CD4-positive, alpha-beta T cell treated with Interleukin-2 at 100 ng/mL for 4 hours (primary cell): ENCODE measurements at regions not wholly inside any gene's neighbourhood (a gene's known extent, or its start where the extent isn't known, plus 50 kb on each side); places are given as distances from the start of the nearest gene placed in this dataset.

Experiments used
- DNase-seq: peaks from one replicate; pipeline ENCODE4 v3.0.0-alpha.2; 2020; ENCODE audit warnings: low spot score

GRCh38 chr3:43894176-43895049 lies 203.7 kb downstream of the ABHD5 start:
- no peak for DNase-seq

DNA sequence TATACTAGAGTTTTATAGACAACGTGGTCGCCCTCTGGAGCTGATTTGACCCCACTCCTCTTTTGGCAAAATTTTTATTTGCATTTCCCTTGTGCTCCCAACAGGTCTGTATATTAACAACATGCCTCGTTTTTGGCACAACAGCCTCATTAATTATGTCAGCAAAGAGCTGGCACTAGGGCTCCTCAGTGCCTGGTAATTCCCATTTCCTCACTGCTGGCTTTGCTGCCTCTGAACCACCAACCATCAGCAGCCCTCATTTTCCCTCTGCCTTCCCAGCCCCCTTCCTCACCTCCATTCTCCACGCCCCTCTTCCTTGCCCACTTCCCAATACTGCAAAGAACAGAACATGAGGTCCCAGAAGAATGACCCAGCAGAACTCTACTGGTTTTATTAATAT lies 204.8 kb downstream of the ABHD5 start:
- DNase-seq, result no peak

- DNase-seq, result no peak
These were observed 211.7 kb downstream of the ABHD5 start for GRCh38 chr3:43902415-43902814.

GRCh38 chr3:43905157-43905556 lies 214.4 kb downstream of the ABHD5 start:
- no peak for DNase-seq

- DNase-seq, result no peak
These were observed 216.2 kb downstream of the ABHD5 start for GRCh38 chr3:43906849-43907507.

GRCh38 chr3:43907508-43907858 lies 216.7 kb downstream of the ABHD5 start:
- no peak for DNase-seq

- no peak for DNase-seq
These were observed 217.7 kb downstream of the ABHD5 start for GRCh38 chr3:43908456-43908855.

GRCh38 chr3:43909149-43909548 lies 218.4 kb downstream of the ABHD5 start:
- DNase-seq, result no peak

- no peak for DNase-seq
These were observed 220.0 kb downstream of the ABHD5 start for GRCh38 chr3:43910750-43911149.

DNA sequence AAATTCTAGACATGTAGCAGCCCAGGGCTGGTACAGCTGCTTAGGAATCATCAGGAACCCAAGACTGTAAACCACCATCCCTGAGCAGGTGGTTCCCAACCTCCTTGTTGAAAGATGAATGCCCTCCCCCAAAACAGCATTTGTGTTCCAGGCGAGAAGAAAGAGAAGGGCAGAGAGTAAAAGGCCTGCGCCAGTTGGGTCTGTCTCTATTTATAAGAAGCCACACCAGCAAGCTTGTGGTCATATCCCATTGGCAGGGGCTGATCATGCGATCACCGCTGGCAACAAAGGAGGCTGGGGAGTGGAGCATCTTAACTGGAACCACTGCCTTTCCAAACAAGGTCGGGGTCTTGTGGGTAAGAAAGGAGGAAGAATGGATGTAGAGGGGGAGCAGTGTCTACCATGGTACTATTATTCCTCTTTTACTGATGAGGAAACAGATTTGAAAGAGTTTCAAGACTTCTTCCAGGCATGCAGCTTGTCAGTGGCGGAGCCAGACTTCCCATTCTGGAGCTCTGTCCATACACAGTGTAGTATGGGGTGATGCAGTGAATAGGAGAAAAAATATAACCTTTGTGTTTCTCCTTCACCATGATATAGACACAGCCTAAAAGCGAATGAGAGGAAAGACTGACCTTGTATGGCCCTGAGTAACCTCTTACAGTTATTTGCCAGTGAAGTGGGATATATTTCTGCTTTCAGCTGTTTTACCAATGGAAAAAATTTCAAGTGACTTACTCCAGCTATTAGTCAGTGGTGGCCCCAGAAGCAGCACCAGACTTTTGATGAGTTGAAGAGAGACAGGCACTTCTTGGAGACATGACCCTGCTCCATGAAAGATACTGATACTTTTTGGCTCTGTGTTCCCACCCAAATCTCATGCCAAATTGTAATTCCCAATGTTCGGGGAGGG lies 222.6 kb downstream of the ABHD5 start:
- no peak for DNase-seq

GRCh38 chr3:43914269-43914668 lies 223.5 kb downstream of the ABHD5 start:
- no peak for DNase-seq

DNA sequence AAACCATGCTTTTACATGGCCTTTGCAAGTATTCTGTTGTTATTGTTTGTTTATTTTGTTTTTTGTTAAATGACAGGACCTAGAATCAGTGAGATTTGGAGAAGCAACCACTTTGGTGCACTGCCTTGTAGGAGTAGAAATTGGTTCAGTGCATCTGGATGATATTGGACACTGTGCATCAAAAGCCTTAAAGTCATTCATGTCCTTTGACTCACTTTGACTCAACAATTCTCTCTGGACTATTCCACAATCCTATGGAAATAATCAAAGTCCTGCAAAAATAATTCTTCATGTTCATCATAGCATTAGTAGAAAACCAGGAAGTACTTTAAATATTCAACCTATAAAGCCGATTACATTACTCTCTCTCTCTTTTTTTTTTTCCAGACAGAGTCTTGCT lies 224.8 kb downstream of the ABHD5 start:
- DNase-seq, result no peak

- DNase-seq, result no peak
These were observed 226.6 kb downstream of the ABHD5 start for GRCh38 chr3:43917361-43917760.

DNA sequence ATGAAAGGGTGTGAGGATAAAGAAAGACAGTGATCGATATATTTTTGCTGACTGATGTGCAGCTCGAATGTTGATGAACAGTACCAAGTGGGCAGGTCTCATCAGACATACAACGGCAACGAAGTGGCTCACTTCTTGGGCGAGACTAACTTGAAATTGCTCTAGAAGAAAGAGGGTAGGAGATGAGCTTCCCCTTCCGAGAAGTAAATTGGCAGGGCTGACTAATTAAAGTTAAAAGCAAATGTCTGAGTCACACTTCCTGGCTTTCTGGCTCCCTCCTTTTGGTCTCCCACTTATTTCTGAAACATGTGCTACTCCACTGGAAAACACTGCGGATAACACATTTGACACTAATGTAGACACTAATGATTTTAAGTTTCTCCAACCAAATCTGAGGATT lies 228.3 kb downstream of the ABHD5 start:
- DNase-seq, result no peak

- DNase-seq, result no peak
These were observed 230.4 kb downstream of the ABHD5 start for GRCh38 chr3:43921056-43921648.

- DNase-seq, result no peak
These were observed 231.6 kb downstream of the ABHD5 start for GRCh38 chr3:43922374-43922773.

DNA sequence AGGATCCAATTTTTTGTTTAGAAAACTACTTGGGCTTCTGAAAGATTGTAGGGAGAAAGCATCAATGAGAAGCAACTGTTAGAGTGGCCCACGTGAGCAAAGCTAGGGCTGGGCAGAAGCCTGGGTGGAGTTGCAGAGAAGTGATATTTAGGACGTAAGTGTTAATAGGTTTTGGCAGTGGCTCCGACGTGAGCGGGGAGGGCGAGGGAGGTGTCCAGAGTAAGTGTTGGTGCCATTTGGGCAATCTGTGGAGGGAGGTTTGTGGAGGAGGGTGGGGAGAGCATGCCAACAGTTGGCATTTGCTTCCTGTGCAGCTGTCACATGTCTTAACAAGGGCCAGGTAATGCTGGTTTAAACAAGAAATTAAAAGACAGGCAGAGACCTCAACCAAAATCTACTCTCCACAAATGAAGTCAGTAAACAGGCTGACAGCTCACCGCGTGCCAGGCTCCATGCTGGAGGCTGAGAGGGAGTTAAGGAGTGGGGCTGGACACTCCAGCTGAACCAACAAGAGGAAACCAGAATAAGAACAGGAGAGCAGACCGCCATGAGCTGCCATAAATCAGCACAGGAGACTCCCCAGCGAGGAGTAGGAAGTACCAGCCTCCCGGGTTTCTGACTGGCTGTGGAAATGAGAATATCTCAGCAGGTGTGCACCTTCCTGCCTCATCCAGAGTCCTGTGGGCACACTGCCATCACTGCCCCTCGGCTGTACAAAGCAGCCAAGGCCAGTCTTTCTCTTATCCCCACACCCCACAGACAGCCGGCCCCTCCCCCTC lies 232.6 kb downstream of the ABHD5 start:
- DNase-seq, result no peak

DNA sequence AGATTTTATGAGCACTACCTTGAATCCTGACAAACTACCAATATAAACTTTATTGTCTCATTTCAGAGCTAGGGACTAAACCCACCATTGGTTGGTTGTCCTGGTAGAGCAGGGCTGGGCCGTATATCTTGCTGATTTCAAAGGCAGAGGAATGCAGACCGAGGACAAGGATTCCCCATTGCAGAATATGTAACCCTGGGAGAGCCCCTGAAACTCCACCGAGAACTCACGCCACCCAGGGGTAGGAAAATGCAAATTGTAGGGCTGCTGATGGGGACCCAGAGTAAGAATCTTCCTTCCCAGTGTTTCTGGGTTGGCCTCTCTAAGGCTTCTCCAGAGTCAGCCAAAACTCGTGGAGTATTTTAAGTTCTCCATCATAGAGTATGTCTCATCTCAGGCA lies 235.3 kb downstream of the ABHD5 start:
- no peak for DNase-seq

- no peak for DNase-seq
These were observed 242.2 kb downstream of the ABHD5 start for GRCh38 chr3:43932921-43933320.

- DNase-seq, result no peak
These were observed 257.3 kb downstream of the ABHD5 start for GRCh38 chr3:43948013-43948412.

DNA sequence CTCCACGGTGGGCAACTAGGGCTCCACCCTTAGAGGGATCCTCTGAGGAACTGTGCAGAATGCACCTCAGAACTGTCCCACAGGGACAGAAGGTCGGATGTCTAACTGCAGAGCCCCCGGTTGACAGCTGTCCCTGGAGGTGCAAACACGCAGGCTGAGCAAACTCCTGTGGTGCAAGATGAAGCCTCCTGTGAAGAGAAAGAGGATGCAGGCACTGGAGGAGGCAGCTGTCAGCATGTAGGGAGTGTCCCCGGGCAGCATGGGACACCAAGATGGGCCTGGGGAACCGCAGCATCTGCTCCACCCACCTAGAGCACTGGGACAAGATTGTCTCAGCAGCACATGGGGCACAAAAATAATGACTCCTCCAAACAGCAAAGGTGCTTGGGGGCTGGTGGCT lies 258.9 kb downstream of the ABHD5 start:
- DNase-seq, result no peak
